ENCODE measurements at regions not wholly inside any gene's neighbourhood (a gene's known extent, or its start where the extent isn't known, plus 50 kb on each side); places are given as distances from the start of the nearest gene placed in this dataset.

DNA sequence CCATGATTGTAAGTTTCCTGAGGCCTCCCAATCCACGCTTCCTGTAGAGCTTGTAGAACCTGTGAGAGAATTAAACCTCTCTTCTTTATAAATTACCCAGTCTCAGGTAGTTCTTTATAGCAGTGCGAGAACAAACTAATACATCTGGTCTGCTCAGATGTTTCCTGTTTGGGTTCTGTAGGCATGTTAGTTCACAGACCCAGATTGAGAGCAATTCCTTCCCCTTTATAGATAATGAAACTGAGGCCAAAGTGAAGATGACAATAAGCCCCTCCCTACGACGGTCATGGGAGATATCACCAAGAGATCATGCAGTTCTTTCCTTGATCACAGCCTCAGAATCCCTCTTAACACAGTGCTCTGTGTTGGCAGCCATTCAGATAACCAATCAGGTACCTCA is 76.5 kb upstream of the CLMN start:
- TF ChIP-seq, protein P1, sequence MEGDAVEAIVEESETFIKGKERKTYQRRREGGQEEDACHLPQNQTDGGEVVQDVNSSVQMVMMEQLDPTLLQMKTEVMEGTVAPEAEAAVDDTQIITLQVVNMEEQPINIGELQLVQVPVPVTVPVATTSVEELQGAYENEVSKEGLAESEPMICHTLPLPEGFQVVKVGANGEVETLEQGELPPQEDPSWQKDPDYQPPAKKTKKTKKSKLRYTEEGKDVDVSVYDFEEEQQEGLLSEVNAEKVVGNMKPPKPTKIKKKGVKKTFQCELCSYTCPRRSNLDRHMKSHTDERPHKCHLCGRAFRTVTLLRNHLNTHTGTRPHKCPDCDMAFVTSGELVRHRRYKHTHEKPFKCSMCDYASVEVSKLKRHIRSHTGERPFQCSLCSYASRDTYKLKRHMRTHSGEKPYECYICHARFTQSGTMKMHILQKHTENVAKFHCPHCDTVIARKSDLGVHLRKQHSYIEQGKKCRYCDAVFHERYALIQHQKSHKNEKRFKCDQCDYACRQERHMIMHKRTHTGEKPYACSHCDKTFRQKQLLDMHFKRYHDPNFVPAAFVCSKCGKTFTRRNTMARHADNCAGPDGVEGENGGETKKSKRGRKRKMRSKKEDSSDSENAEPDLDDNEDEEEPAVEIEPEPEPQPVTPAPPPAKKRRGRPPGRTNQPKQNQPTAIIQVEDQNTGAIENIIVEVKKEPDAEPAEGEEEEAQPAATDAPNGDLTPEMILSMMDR (IDR thresholded peaks at IDR 0.05; ENCODE audit: insufficient read depth, low read length, poor library complexity, severe bottlenecking) = no peak
- TF ChIP-seq EZH2phosphoT487 (conservative IDR thresholded peaks at IDR 0.05; ENCODE audit: low read length) = no peak
